Heart right ventricle (tissue), 16 donors: ENCODE measurements at regions not wholly inside any gene's neighbourhood (a gene's known extent, or its start where the extent isn't known, plus 50 kb on each side); places are given as distances from the start of the nearest gene placed in this dataset.
A peak's percentile ranks its signal among the peaks of the same experiment; 100 is the strongest.
"Not testable (repeated sequence)": the region's sequence is repeated elsewhere in the genome, so short reads cannot be mapped to it uniquely, and the experiment has no call there.

Source experiments
- ATAC-seq, 8 donors: fragments of 200-7000 bp; cut with Tn5 transposase; one replicate each; pipeline ENCODE4 v1.9.1; 2020; ENCODE audit warnings: mild to moderate bottlenecking in 8 of 8, moderate library complexity in 8 of 8, moderate number of reproducible peaks in 1 of 8
- DNase-seq, 2 donors: peaks; one replicate each; pipeline ENCODE4 v3.0.0-alpha.2; 2020
- H3K27ac ChIP-seq, 10 donors: fragments of 200-600 bp; sonication (generic) in 2 of 10; one replicate each; pipeline versions ENCODE4 v1.5.0 to v1.8.0; 2020 to 2022; ENCODE audit warnings: mild to moderate bottlenecking in 3 of 10
- H3K27me3 ChIP-seq, 7 donors: fragments of 200-600 bp; one replicate each; pipeline ENCODE4 v1.8.0; 2021 to 2022; ENCODE audit warnings: mild to moderate bottlenecking in 2 of 7
- H3K36me3 ChIP-seq, 9 donors: fragments of 200-600 bp; sonication (generic) in 1 of 9; one replicate each; pipeline versions ENCODE4 v1.5.0 to v1.8.0; 2020 to 2022; ENCODE audit warnings: mild to moderate bottlenecking in 2 of 9
- H3K4me1 ChIP-seq, 9 donors: fragments of 200-600 bp; sonication (generic) in 1 of 9; one replicate each; pipeline versions ENCODE4 v1.5.0 to v1.8.0; 2020 to 2022; ENCODE audit warnings: mild to moderate bottlenecking in 4 of 9
- H3K4me3 ChIP-seq, 10 donors: fragments of 200-600 bp; sonication (generic) in 2 of 10; one replicate each; pipeline versions ENCODE4 v1.5.0 to v1.8.0; 2020 to 2022; ENCODE audit warnings: mild to moderate bottlenecking in 7 of 10, moderate library complexity in 2 of 10
- H3K9me3 ChIP-seq, 11 donors: fragments of 200-600 bp in 10 of 11; sonication (generic) in 2 of 11; one replicate each; pipeline versions ENCODE4 v1.5.0 to v1.8.0; 2013 to 2022; ENCODE audit warnings: mild to moderate bottlenecking in 2 of 11, control low read depth in 1 of 11, moderate library complexity in 1 of 11
- CTCF ChIP-seq, 9 donors: fragments of 200-600 bp; sonication (generic) in 2 of 9; IDR thresholded peaks; one replicate each; pipeline versions ENCODE4 v1.5.0 to v1.8.0; 2021 to 2022; ENCODE audit warnings: antibody characterized with exemption in 9 of 9, mild to moderate bottlenecking in 5 of 9, moderate library complexity in 1 of 9
- WGBS, 2 donors: extraction: QIAGEN DNeasy Blood & Tissue Kit; methylation state at CpG; one replicate each; pipeline ENCODE4 v1.1.7; 2013; ENCODE audit warnings: inconsistent platforms in 1 of 2; 5-methylcytosine and 5-hydroxymethylcytosine counted together
- intact Hi-C, 10 donors: fragments of 100-400 bp; cut with DNase I; formaldehyde crosslinking; loops; one replicate each; pipeline versions ENCODE4 v1.11.1 to v1.14.2; 2022
- donor health status: Arrhythmogenic right ventricular cardiomyopathy.
- donor health status: ischemic (EF 13 %, LVEDD 7.1; RV severe dilation, severe dysfunction).
- donor health status: healthy with polysubstance abuse.
- donor health status: DM: no; HTN: yes; CAD: no.
- donor health status: DM: no; HTN: no; CAD: no.
- donor health status: ischemic (EF 25% LVEDD 6.9; RV normal size, moderate dysfunction).
- donor health status: ischemic (EF 25% LVEDD 5.7; RV mildly dilated, moderate dysfunction).
- donor health status: healthy.
- donor health status: DM: yes; HTN: yes; CAD: no.
- donor health status: Ischemic cardiomyopathy.
- donor health status: ischemic (EF 35%, LVEDD 5.7; RV mildly dilated, moderate dysfunction).
- donor health status: nonischemic (EF 11% LVEDD 7.7; RV severe dilation, severe dysfunction).
- donor health status: DM: yes; HTN: yes; CAD: no.
- donor health status: PGD.
- donor health status: ischemic (EF 29% LVEDD 5.4; RV normal size, mild dysfunction).
- donor health status: nonischemic (EF 23%, LVEDD 6.1; RV moderate dilation, normal function).

- Histone ChIP-seq H3K27me3 (no peaks in the 10 kb centered on the region), H3K4me3 (no peak overlapping the region), H3K27ac (peak overlapping the region in 3 of 10 donors; percentile 12 to 28 (median 19)), H3K36me3 (no peaks in the 10 kb centered on the region), H3K9me3 (no peaks in the 10 kb centered on the region), H3K4me1 (peaks cover 0 to 20% (median 2%) of the 10 kb centered on the region in 9 donors)
- ATAC-seq (peak in 1 of 8 donors; percentile 14), DNase-seq (no peak)
- TF ChIP-seq CTCF (IDR thresholded peaks at IDR 0.05) = no peak
- 94% methylated on average over 1 of the region's 1 CpG for WGBS, 2 donors
- intact Hi-C loops = no loop called here
These were observed 134.8 kb upstream of the TNFSF4 start for GRCh38 chr1:173341971-173342370.

- H3K4me1 ChIP-seq = peaks cover 0 to 20% (median 2%) of the 10 kb centered on the region in 9 donors
- intact Hi-C loops = no loop called here
- H3K27ac ChIP-seq = peak overlapping the region in 1 of 10 donors; percentile 12
- no peak overlapping the region for H3K4me3 ChIP-seq
- H3K9me3 ChIP-seq = no peaks in the 10 kb centered on the region
- DNase-seq (no peak), ATAC-seq (no peak)
- no peaks in the 10 kb centered on the region for H3K27me3 ChIP-seq
- no peak for TF ChIP-seq CTCF (IDR thresholded peaks at IDR 0.05)
- no peaks in the 10 kb centered on the region for H3K36me3 ChIP-seq
- WGBS, 2 donors = 55 to 57% methylated on average over 2 of the region's 2 CpGs
These were observed 134.4 kb upstream of the PRDX6 start for GRCh38 chr1:173342736-173343135.

GRCh38 chr1:173344034-173344743, 132.9 kb upstream of the PRDX6 start:
- Histone ChIP-seq H3K9me3 (no peaks in the 10 kb centered on the region), H3K27ac (no peak overlapping the region)
- TF ChIP-seq CTCF (IDR thresholded peaks at IDR 0.05) = no peak

GRCh38 chr1:173347282-173347818, 129.8 kb upstream of the PRDX6 start:
- peaks cover 0 to 6% (median 0%) of the 10 kb centered on the region in 9 donors for H3K4me1 ChIP-seq
- DNase-seq (no peak), ATAC-seq (no peak)
- no peak for TF ChIP-seq CTCF (IDR thresholded peaks at IDR 0.05)
- H3K27ac ChIP-seq = no peak overlapping the region
- no peaks in the 10 kb centered on the region for H3K36me3 ChIP-seq
- WGBS, 2 donors = 59 to 71% methylated on average over 1 of the region's 1 CpG
- H3K9me3 ChIP-seq = peaks cover 0 to 10% (median 0%) of the 10 kb centered on the region in 11 donors
- H3K4me3 ChIP-seq = no peak overlapping the region
- no peaks in the 10 kb centered on the region for H3K27me3 ChIP-seq
- intact Hi-C loops = no loop called here

More at GRCh38 chr1:173344034-173344743, 132.9 kb upstream of the PRDX6 start:
- intact Hi-C loops = no loop called here
- H3K27me3 ChIP-seq = no peaks in the 10 kb centered on the region
- peaks cover 0 to 20% (median 2%) of the 10 kb centered on the region in 9 donors for H3K4me1 ChIP-seq
- no peak for ATAC-seq
- H3K4me3 ChIP-seq = no peak overlapping the region
- no peaks in the 10 kb centered on the region for H3K36me3 ChIP-seq
- no peak for DNase-seq
- WGBS, 2 donors = 92 to 95% methylated on average over 4 of the region's 4 CpGs

- H3K36me3 ChIP-seq, H3K27ac ChIP-seq, H3K4me1 ChIP-seq, DNase-seq, intact Hi-C loops, ATAC-seq, H3K27me3 ChIP-seq, H3K4me3 ChIP-seq: not testable (repeated sequence)
- WGBS, 2 donors = 86 to 93% methylated on average over 4 of the region's 4 CpGs
- peaks cover 0 to 20% (median 0%) of the 10 kb centered on the region in 11 donors for H3K9me3 ChIP-seq
These were observed 124.5 kb upstream of the PRDX6 start for GRCh38 chr1:173352635-173353034.
